ENCODE measurements at regions not wholly inside any gene's neighbourhood (a gene's known extent, or its start where the extent isn't known, plus 50 kb on each side); places are given as distances from the start of the nearest gene placed in this dataset.

GRCh38 chr3:104982130-104982529, 384.6 kb upstream of the ALCAM start:
- TF ChIP-seq TCF4 (CRISPR knock-in tag; IDR thresholded peaks at IDR 0.05; ENCODE audit: borderline replicate concordance) (peak; percentile 86; the same call in 1 of the 2 replicates), ZFP30 (CRISPR knock-in tag; IDR thresholded peaks at IDR 0.05) (no peak), ZFP3 (CRISPR knock-in tag; IDR thresholded peaks at IDR 0.05) (no peak)
- ATAC-seq = peak; percentile 33; the same call in 1 of the 3 replicates

GRCh38 chr3:104987859-104988258, 378.9 kb upstream of the ALCAM start:
- TF ChIP-seq ARNTL (CRISPR knock-in tag; IDR thresholded peaks at IDR 0.05; ENCODE audit: borderline replicate concordance, low read depth) (no peak), SNAI2 (CRISPR knock-in tag; IDR thresholded peaks at IDR 0.05) (no peak), CREB5 (CRISPR knock-in tag; IDR thresholded peaks at IDR 0.05; ENCODE audit: low read depth) (no peak), PPARA (CRISPR knock-in tag; IDR thresholded peaks at IDR 0.05; ENCODE audit: borderline replicate concordance) (no peak)
- no peak for ATAC-seq

GRCh38 chr3:104988496-104988895, 378.2 kb upstream of the ALCAM start:
- ATAC-seq = no peak

GRCh38 chr3:104989878-104990277, 376.8 kb upstream of the ALCAM start:
- ATAC-seq = no peak
- TF ChIP-seq PATZ1 (CRISPR knock-in tag; IDR thresholded peaks at IDR 0.05; ENCODE audit: borderline replicate concordance) (no peak), SNAI2 (CRISPR knock-in tag; IDR thresholded peaks at IDR 0.05) (no peak), PPARA (CRISPR knock-in tag; IDR thresholded peaks at IDR 0.05; ENCODE audit: borderline replicate concordance) (no peak), OSR1 (CRISPR knock-in tag; IDR thresholded peaks at IDR 0.05) (no peak), CSDC2 (CRISPR knock-in tag; IDR thresholded peaks at IDR 0.05) (no peak), ZNF70 (CRISPR knock-in tag; IDR thresholded peaks at IDR 0.05) (no peak)

More at GRCh38 chr3:104988496-104988895, 378.2 kb upstream of the ALCAM start:
- TF ChIP-seq BACH2 (CRISPR knock-in tag; IDR thresholded peaks at IDR 0.05; ENCODE audit: borderline replicate concordance) (no peak), ZNF565 (CRISPR knock-in tag; conservative IDR thresholded peaks at IDR 0.05; ENCODE audit: low read depth) (no peak), PPARA (CRISPR knock-in tag; IDR thresholded peaks at IDR 0.05; ENCODE audit: borderline replicate concordance) (no peak), ZFP30 (CRISPR knock-in tag; IDR thresholded peaks at IDR 0.05) (no peak), GLIS3 (CRISPR knock-in tag; IDR thresholded peaks at IDR 0.05) (no peak), ZNF70 (CRISPR knock-in tag; IDR thresholded peaks at IDR 0.05) (no peak), TOX (CRISPR knock-in tag; IDR thresholded peaks at IDR 0.05; ENCODE audit: borderline replicate concordance) (no peak), RARB (CRISPR knock-in tag; IDR thresholded peaks at IDR 0.05) (no peak), CSRNP3 (CRISPR knock-in tag; IDR thresholded peaks at IDR 0.05) (no peak), CREB5 (CRISPR knock-in tag; IDR thresholded peaks at IDR 0.05; ENCODE audit: low read depth) (no peak), SNAI2 (CRISPR knock-in tag; IDR thresholded peaks at IDR 0.05) (no peak), ESRRG (CRISPR knock-in tag; IDR thresholded peaks at IDR 0.05) (no peak)

GRCh38 chr3:104990758-104991157, 376.0 kb upstream of the ALCAM start:
- ATAC-seq = no peak
- no peak for TF ChIP-seq TOX (CRISPR knock-in tag; IDR thresholded peaks at IDR 0.05; ENCODE audit: borderline replicate concordance)
- no peak for TF ChIP-seq ESRRG (CRISPR knock-in tag; IDR thresholded peaks at IDR 0.05)
- no peak for TF ChIP-seq ZFP30 (CRISPR knock-in tag; IDR thresholded peaks at IDR 0.05)

GRCh38 chr3:104992676-104993075, 374.0 kb upstream of the ALCAM start:
- no peak for ATAC-seq
- TF ChIP-seq ARNTL (CRISPR knock-in tag; IDR thresholded peaks at IDR 0.05; ENCODE audit: borderline replicate concordance, low read depth) (no peak), POU6F1 (CRISPR knock-in tag; IDR thresholded peaks at IDR 0.05; ENCODE audit: borderline replicate concordance, low read depth) (no peak), PPARA (CRISPR knock-in tag; IDR thresholded peaks at IDR 0.05; ENCODE audit: borderline replicate concordance) (no peak), OSR1 (CRISPR knock-in tag; IDR thresholded peaks at IDR 0.05) (no peak), ISL1 (CRISPR knock-in tag; IDR thresholded peaks at IDR 0.05) (no peak), TCF4 (CRISPR knock-in tag; IDR thresholded peaks at IDR 0.05; ENCODE audit: borderline replicate concordance) (peak; percentile 35; the same call in 1 of the 2 replicates), ZNF70 (CRISPR knock-in tag; IDR thresholded peaks at IDR 0.05) (peak; percentile 69), TSHZ2 (CRISPR knock-in tag; IDR thresholded peaks at IDR 0.05) (no peak)
